HuH-7 (cell line): ENCODE measurements at regions not wholly inside any gene's neighbourhood (a gene's known extent, or its start where the extent isn't known, plus 50 kb on each side); places are given as distances from the start of the nearest gene placed in this dataset.

Experiments used
- DNase-seq: peaks from one replicate; pipeline ENCODE4 v3.0.0; 2011; ENCODE audit warnings: low spot score

DNA sequence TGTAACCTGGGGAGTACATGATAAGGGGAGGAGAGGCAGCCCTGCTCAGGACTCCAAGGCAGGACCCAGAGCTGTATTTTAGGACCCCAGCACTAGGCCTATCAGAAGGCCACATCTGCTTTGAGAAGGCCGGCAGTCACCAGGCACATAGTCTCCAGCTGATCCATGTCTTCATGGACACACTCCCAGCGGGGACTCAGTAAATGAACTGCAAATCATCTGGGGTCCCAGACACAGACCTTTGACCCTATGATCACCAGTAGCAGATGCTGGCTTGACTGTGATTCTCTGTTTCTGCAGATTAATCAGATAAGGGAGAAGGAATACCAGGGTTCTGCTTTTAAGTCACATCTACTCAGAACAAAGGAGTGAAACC is 341.4 kb upstream of the PODXL start:
- no peak for DNase-seq

DNA sequence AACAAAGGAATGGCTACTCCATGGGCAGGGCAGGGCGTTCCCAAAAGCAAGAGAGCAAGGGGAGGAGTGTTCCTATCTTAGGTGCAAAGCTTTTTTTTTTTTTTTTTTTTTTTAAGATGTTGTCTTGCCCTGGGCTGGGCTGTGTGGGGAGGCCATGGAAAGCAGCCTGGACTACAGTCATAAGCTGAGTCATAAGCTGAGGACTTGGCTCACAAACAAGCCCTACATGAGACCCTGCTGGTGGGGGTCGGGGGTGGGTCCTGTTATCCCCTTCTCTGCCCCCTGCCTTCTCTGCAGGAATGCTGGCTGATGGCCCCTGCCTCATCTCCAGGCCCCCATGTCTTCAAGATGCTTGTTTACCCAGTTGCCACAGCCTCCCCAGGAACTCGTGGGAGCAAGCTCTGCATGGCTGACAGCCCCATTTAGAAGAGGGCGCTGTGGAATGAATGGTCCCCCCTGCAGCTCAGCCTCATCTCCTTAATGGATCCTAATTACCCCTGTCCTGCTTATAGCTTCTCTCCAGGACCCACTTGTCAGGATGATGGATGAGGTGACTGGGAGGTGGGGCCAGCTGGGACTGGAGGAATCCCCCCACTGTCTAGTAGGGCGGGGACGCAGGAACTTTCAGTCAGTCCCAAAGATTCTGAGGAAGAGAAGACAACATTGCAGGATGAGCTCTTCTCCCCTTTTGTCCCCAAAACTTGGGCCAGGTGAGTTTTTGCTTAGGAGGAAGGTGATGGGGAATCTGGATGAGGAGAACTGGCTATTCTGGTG is 340.8 kb upstream of the PODXL start:
- no peak for DNase-seq

DNA sequence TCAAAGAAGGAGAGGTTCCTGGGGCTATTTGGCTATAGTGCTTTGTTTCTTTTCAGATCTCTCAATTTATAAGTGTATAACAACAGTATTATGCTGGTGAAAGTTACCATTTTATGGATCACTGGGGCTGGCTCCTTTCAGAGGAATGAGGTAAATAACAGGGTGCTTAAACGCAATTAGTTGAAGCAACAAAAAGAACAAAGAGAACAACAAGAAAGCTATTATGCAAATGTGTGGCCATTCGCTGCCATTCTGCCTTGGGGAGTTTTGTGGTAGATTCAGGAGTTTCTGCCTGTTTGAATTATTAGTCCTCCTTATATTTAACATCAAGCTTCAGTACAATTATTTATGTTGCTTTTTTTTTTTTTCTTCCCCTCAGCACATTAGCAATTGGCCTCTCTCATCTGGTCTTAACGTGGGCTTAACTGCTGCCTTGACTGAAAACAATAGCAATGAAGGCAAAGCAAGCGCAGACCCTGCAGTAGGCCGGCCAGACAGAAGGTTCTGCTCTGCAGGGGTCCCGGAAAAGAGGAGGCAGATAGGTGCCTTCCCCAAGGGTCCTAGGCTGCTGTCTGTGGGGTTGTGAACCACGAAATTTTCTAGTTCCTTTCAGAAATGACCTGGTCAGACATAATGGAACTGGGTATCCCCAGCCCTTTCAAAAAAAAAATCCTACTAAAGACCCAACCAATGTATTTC is 339.9 kb upstream of the PODXL start:
- no peak for DNase-seq

DNA sequence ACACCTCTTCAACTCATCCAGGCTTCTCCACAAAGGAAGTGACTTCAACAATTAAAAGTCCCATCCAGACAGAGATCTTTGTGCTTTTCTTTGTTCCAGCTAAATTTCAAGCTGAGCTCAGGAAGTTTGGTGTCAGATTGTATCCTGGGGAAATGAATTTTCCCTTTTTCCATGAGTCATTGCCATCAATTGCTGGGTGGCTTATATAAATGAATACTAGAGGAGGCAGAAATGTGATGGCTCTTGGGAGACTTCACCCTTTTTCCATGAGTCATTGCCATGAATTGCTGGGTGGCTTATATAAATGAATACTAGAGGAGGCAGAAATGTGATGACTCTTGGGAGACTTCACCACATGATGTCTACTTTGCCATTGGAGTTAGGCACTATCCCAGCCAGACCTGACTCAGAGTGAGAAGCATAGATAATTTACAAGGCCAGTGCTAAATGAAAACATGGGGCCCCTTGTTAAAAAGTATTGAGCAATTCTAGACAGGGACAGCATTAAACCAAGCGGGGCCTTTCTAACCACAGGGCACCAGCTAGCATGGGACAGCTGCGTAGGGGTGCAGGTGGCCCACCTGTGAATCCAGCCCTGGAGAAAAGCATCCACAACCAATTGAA is 339.2 kb upstream of the PODXL start:
- DNase-seq = no peak

DNA sequence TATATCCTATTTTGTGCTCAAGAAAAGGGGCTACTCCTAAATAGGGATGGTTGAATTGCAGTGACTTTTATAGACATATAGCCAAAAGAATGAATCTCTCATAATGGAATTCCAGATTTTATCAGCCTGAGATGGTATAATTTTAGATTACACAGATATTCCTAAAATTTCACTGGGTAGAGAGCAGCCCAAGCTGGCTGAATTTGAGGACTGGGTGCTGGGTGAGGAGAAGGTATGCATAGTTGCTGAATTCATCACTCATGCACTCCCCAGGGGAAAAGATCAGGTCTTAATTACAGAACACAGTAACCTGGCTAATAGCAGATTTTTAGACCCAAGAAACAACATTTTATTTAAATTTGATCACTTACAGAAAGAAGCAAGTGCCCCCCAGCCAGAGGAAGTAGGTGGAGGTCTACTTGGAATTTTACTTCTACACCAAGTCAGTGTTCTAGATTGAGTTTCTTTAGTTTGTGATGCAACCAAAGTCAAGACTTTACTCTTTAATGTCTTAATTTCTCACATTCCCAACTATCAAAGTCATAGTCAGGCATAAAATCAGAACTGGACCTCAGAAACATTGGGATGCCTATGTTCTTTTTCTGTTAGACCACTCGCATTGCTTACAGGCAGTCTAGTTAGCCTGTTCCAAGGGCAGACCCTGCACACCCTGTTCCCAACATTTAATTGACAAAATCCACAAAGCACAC is 337.4 kb upstream of the PODXL start:
- DNase-seq = no peak

DNA sequence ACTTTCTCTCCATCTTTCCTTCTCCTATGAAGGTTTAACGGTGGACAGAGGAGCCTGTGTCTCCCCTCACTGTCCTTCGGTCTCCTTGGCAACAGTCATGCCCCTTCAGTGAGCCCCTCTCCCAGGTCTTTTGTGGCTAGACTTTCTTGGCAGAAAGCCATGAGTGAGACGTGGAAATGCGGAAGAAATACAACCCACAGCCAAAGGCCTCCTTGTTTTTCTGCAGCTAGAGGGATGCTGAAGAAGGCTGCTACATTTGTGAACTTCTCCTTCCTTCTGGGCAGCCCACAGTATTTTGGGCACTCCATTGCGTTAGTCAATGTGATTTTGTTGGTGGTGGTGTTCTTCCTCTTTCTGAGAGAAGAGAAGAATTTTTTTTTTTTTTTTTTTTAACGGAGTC is 333.7 kb upstream of the PODXL start:
- DNase-seq = no peak

DNA sequence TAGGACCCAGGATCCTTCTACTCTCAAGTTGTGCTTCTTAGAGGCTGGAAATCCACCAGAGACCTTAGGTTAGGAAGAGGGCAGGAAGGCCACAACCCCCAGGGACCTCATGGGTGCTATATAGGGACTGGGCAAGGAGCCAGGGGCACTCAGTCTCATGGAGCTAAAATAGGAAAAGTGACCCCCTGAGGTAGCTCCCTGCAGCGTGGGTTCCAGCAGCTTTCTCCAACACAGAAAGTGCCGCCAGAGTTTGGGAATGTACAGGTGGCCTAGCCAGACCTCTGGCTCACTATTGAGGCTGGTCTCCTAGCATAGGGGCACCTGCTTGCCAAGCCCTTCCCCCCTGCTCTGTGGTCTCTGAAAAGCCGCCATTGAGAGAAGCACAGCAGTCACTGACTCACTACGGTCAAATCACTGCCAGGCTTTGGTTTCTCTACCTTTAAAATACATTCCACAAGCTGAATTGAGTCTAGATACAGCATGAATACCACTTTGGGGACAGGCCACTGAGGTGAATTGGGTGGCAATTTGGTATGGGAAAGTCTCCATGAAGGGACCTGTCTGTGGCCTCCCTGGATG is 333.2 kb upstream of the PODXL start:
- DNase-seq = no peak

DNA sequence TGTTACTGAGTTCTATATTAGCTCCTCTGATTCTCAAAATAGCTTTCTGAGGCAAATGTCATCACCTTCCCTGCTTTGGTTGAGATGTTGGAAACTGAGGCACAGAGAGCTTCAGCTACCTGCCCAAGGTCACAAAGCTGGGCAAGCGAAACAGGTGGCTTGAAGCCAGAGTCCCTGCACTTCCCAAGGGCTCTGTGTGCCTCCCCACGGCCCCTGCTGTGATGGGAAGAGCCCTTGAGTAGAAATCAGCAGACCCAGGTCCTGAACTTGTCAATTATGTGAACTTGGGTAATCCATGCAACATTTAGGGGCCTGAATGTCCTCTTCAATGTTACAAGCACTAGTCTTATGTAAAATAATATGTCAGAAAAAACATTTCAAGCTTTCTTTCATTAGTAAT is 327.3 kb upstream of the PODXL start:
- no peak for DNase-seq

DNA sequence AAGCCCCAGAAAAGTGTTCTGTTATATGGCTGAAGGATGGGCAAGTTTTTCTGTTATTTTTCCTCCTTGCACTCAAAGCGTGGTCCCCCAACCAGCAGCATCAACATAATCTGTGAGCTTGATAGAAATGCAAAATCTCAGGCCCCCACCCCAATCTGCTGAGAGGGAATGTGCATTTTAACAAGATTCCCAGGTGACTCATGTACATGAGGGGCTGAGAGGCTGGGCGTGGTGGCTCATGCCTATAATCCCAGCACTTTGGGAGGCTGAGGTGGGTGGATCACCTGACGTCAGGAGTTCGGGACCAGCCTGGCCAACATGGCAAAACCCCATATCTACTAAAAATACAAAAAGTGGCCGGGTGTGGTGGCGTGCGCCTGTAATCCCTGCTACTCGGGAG is 326.8 kb upstream of the PODXL start:
- DNase-seq = no peak

DNA sequence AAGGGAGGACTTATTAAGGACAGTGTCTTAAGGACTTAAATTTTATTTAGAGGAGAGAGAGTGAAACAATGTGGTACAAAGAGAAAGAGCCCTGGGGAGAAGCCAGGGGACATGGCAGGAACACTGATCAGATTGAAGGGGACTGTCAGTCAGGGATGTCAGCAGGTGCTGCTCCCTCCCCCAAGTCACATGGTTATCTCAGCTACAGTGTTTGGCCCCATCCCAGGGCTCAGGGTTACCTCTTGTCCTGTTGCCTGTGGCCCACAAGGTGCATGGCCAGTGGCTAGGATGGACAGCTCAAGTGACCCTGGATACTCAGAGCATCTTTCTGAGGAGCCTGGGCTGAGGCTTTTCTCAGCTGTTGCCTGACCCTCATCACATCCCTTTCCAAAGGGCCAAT is 325.9 kb upstream of the PODXL start:
- no peak for DNase-seq

DNA sequence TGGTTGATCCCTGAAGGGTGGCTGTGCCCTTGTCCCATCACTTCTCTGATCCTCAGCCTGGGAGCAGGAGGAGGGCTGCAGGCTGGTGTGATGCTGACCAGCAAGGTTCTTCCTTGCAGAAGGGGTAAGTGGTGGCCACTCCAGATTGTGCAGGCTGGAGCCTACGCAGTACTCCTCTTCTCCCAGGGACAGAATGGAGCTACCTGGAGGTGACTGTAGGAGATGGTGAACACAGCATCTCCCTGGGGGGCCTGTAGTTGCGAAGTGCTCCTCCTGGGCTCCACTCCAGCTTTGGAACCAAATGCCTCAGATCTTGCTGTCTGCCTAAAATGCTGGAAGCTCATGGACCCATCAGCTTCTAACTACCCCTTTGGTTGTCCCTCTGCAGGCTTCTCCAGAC is 323.6 kb upstream of the PODXL start:
- DNase-seq = no peak

DNA sequence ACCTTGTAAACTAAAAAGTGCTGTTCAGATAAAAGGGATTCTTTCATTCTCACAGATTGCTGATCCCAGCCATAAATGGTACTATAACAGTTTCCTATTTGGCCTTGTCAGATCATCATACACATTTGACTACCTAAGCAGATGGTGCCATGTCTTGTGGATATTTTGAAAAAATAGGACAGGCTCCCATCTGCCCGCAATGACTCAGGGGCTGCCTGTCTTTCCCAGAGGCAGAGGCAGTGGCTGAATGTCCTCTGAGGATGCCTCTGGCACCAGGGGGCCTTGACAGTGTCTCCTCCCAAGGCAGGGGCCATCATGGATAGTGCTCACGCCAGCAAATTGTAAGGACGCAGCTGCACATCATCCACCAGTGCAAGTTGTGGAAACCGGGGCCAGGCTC is 323.0 kb upstream of the PODXL start:
- no peak for DNase-seq

DNA sequence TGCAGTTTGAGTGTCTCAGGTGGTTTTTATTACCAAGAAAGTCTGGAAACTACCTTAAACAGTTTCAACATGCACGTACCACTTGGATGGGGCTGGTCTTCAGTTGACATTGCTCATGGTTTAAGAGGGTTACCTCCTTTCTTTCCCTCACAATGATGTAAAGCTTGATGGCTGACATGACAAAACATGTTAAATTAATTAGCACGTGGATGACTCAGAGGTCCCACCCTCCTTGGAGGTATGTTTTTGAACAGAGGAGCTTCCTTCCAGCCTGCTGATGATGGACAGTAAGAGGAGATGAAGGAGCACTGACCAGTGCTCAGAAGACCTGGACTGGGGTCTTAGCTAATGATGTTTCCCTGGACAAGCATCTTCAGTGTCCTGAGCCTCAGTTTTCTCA is 322.3 kb upstream of the PODXL start:
- DNase-seq = no peak

DNA sequence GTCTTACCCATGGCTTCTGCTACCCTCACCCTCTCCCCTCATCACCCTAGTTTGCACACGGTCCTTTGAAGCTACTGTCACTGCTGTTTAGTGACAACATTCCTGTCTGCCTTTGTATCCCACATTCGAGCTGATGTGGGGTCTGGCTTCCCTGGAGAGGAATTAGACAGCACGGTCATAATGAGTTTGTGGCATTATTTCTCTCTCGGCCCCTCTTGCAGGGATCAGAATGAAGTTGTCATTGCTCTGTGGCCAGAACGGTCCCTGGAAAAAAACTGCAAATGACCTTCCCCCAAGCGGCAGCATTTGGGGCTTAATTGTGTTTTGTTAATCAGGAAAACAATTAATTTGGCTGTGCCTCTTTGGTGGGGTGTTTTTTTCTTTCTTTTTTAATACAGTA is 317.2 kb upstream of the PODXL start:
- DNase-seq = no peak

DNA sequence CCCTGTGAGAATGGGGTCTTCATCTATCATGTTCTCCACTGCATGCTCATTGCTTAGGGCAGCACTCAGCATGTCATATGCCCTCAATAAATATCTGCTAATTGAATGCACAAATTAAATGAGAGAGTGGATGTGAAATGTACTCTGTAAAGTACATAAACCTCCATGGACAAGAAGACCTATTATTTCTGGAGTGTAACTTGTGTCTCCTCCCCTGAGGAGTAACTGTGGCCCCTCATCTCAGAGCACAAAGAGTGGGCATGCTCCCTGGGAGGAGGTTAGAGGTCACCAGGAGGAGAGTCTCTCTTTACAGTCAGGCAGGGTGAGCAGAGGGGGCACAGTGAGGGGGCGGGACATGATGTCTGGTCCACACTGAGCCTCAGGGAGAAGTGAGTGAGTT is 313.6 kb upstream of the PODXL start:
- no peak for DNase-seq

DNA sequence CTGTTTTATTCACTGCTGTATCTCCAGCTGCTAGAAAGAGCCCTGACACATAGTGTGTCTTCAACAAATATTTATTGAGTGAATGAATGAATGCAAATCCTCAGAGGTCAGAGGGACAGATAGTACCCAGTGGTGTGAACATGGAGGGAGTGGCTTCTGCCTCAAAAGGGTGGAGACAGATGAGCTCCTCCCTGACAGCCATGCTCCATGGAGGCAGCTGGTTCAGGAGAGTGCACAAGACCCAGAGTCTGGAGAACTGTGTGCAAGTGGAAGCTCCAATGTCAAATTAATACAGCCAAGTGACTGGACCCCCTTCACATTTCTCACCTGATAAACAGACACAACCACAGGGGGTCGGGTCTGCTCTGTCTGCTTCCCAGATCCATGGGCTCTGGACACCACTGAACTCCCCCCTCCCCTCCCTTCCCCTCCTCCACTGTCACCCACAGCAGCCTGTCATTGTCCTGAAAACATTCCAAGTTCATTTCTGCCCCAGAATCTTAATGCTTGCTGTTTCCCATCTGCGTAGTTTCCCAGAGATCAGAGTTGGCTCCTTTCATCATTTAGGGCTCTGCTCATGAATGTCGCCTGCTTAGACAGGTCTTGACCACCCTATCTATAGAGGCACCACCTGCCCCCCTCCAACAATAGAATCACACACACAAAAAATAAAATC is 312.9 kb upstream of the PODXL start:
- DNase-seq = no peak

DNA sequence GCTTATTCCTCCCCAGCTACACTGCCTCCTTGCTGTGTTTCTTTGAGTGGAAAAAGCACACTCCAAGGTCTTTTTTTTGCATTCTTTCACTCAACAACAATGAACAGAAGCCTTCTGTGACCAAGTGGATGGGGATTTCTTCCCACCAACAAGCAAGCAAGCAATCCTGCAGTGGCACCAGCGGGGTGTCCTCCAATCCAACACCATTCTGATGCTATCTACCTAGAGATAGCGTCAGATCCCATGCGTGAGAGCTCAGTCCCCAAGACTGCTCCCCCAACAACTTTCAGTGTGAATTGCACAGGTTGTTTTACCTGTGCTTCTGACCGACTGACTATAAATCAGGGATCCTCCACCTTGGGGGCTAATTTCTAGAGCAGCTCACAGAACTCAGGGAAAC is 311.0 kb upstream of the PODXL start:
- no peak for DNase-seq

DNA sequence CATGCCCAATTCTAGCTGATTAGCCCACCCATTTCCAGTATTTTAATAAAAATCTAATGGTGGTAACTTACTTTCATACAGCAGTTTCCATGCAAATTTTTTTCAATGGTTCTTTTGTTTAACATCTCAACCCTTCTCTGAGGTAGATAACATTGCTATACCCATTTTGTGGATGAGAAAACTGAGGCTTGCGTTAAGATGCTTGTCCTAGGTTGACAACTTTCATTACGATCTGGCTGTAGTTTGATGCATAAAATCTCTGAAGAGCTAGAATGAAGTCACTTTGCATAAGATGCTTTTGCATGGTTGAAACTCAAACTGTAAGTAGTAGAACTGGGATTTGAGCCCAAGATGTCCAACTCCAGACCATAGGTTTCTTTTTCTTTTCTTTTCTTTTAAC is 309.5 kb upstream of the PODXL start:
- no peak for DNase-seq

DNA sequence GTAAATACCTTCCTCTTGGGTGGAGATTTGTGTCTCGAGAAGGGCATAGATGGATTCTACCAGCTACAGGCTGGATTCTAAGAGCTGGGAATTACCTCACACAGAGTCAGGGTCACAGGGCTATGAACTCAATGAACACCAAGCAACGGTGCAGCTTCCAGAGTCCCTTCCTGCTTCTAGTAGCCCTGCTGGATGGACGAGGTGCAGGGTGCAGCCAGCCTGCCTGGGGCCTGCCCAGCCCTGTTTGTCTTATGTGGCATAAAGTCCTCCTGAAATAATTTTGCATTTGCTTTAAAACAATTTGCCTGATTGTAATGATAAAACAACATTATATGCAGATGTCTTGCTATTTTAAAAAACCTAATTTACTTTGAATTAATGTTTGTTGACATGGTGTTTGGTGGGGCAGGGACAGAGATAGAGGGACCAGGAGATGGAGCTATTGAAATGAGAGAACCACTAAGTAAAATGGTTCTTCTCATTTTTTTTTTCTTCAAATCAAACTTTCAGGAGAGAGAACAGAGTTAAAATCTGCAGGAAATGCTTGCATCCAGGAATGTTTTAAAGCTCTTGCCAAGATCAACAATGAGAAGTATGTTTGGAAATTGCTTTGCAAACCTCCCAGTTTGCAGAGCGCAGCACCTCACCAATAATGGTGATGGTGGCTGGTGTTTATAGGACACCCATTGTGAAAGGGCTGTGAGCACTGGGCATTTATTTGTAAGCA is 305.4 kb upstream of the PODXL start:
- DNase-seq = no peak

DNA sequence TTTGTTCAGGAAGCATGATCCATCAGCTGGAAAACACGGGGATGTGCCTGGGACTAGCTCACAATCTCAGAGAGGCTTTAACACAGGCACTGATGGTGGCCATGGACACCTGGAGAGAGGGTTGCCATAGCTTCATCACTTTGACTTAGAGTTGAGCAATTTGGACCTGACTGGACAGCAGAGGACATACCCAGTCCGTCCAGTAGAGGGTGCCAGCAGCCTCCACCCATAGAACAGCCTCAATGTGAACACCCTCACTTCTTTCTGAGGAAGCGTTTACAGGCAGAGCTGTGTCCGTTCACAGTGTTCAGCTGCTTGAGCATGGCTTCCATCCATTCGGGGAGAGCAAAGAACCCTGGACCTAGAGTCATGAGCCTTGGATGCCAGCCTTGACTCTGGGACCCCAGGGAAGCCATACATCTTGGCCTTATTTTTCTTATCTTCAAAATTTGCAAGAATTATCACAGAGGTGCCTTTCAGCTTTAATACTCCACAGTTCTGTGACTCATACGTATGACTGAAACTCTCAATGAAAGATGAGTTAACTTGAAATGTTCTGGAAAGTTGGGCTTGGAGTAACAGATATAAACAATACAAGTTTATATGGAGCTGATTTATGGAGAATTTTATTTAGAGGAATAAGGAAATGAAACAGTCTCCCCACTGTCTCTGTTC is 302.9 kb upstream of the PODXL start:
- peak; percentile 76 for DNase-seq

DNA sequence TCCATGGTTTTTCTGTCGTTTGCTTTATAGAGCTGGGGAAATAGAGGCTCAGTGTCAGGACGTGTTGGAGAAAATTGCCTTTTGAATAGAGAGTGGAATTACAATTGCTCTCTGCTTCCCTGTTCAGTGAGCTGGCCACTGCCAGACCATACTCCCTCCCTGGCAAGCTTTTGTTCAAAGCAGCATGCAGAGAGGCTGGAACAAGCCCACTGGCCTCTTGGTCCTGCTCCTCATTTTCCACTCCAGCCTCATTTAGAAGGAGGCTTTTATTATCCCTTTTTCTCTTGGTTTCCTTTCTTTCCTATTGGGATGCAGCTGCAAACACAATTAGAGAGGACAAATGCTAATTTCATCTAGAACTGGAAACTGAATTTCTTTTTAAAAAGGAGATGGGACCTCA is 302.2 kb upstream of the PODXL start:
- DNase-seq = no peak
